ENCODE measurements at regions not wholly inside any gene's neighbourhood (a gene's known extent, or its start where the extent isn't known, plus 50 kb on each side); places are given as distances from the start of the nearest gene placed in this dataset.

DNA sequence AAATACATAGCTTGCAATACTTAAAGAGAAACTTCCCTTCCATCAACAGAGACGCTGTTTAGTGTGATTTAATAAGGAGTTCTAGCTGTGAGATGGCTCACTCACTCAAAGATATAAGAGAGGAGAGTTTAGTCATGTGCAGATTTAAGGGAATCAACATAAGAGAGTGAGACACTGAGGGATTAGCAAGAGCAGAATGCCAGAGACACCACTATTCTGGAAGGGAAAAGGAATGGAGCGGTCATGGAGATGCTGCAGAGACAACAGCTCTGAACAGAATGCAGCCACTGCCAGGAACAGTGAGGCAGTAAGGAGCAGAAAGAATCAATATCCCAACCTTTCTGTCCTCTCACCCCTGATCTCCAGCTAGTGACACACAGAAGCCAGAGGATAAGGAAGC, 248.8 kb downstream of the MBNL1 start:
- no peak for TF ChIP-seq ZFP36 (IDR thresholded peaks at IDR 0.05; ENCODE audit: low read depth, low read length, partially characterized antibody)
- no peak for TF ChIP-seq ZNF24 (IDR thresholded peaks at IDR 0.05)
- no peak for TF ChIP-seq POLR2AphosphoS5 (IDR thresholded peaks at IDR 0.05; ENCODE audit: control insufficient read depth, insufficient read depth, low read depth, low read length)

Data from K562 (cell line).